ENCODE measurements at regions not wholly inside any gene's neighbourhood (a gene's known extent, or its start where the extent isn't known, plus 50 kb on each side); places are given as distances from the start of the nearest gene placed in this dataset.
"Not testable (repeated sequence)": the region's sequence is repeated elsewhere in the genome, so short reads cannot be mapped to it uniquely, and the experiment has no call there.

GRCh38 chr10:131555406-131555805 is 243.9 kb upstream of the TCERG1L start:
- DNase-seq (ENCODE audit: low read depth, low spot score), result no peak
- TF ChIP-seq, protein P1, sequence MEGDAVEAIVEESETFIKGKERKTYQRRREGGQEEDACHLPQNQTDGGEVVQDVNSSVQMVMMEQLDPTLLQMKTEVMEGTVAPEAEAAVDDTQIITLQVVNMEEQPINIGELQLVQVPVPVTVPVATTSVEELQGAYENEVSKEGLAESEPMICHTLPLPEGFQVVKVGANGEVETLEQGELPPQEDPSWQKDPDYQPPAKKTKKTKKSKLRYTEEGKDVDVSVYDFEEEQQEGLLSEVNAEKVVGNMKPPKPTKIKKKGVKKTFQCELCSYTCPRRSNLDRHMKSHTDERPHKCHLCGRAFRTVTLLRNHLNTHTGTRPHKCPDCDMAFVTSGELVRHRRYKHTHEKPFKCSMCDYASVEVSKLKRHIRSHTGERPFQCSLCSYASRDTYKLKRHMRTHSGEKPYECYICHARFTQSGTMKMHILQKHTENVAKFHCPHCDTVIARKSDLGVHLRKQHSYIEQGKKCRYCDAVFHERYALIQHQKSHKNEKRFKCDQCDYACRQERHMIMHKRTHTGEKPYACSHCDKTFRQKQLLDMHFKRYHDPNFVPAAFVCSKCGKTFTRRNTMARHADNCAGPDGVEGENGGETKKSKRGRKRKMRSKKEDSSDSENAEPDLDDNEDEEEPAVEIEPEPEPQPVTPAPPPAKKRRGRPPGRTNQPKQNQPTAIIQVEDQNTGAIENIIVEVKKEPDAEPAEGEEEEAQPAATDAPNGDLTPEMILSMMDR (IDR thresholded peaks at IDR 0.05; ENCODE audit: low read depth, low read length), result no peak
- ChIA-PET POLR2A (no interaction called here), CTCF (no interaction called here)
- no peak overlapping the region for H3K4me3 ChIP-seq (ENCODE audit: low read depth, low read length)
- no peaks in the 10 kb centered on the region for H3K27me3 ChIP-seq (ENCODE audit: control insufficient read depth, insufficient read depth, low read length)
- peaks cover 69% of the 10 kb centered on the region for H3K9me3 ChIP-seq (ENCODE audit: control insufficient read depth, insufficient read depth, low read length)
- H3K27ac ChIP-seq (ENCODE audit: low read depth, low read length), result no peak overlapping the region

DNA sequence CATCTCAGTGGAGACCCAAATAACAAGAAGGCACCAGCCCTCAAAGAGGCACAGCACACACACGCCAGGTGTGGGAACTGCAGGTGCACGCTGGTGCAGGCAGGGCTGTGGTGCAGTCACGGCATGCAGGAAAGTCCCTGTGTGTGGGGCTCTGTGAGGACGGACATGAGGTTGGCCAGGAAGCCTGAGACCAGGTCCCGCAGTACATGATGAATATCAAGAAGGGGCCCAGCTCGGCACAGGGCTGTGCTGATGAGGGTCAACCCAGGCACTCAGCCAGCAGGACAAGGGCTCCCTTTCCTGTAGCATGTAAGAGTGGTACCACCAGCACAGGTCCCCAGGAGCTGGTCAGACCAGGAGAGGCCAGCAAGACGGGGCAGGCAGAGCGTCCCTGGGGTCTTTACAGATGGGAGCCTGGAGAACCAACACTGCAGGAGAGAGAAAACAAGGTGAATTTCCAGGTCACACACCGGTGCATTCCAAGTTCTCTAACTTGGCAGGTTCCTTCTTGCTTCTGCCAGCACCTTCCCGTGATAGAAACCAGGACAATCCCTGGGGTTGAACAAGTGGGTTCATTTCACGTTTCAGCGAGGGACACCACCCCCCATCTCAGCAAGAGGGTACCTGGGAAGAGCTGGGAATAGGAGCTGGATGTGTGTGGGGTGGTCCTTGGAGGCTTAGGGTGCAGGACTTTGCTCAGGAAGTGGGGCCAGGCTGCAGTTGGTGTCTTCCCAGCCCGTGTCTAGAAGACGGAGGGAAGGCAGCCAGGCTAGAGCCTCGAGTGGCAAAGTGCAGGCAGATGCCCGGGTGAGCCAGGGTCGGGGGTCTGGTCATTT is 244.8 kb upstream of the TCERG1L start:
- H3K9me3 ChIP-seq (ENCODE audit: control insufficient read depth, insufficient read depth, low read length), result peaks cover 76% of the 10 kb centered on the region
- POLR2A ChIA-PET, result no interaction called here
- no peak overlapping the region for H3K4me3 ChIP-seq (ENCODE audit: low read depth, low read length)
- DNase-seq (ENCODE audit: low read depth, low spot score), result no peak
- CTCF ChIA-PET, result no interaction called here
- H3K27me3 ChIP-seq (ENCODE audit: control insufficient read depth, insufficient read depth, low read length), result no peaks in the 10 kb centered on the region
- TF ChIP-seq, protein P1 (IDR thresholded peaks at IDR 0.05; ENCODE audit: low read depth, low read length), result no peak
- H3K27ac ChIP-seq (ENCODE audit: low read depth, low read length), result no peak overlapping the region

DNA sequence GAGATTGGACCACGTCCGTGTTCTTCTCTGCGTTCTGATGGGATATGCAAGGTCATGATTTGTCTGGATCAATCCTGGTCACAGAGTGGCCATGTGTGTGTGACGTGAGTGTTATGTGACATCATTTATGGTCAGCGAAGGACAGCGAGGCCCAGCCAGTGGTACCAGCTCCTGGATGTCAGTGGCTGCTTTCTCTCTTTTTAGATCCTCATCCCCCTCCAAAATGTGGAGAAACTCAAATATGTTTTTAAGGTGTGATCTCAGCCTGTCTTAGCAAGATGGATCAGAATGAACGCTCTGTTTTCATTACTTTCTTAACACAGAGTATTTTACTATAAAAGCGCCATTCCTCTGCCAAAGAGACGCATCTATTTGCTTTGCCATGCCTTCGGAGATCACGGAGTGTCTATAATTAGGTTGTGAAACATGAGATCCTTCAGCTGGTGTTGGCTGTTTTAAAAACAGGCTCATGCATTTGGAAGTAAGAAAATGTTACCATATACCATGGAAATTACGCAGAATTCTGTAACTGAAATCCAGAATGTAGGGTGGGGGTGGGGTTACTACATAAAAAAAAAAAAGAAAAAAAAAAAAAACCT is 245.5 kb upstream of the TCERG1L start:
- H3K4me3 ChIP-seq (ENCODE audit: low read depth, low read length), result no peak overlapping the region
- H3K9me3 ChIP-seq (ENCODE audit: control insufficient read depth, insufficient read depth, low read length), result peaks cover 77% of the 10 kb centered on the region
- no peaks in the 10 kb centered on the region for H3K27me3 ChIP-seq (ENCODE audit: control insufficient read depth, insufficient read depth, low read length)
- ChIA-PET CTCF (no interaction called here), POLR2A (no interaction called here)
- DNase-seq (ENCODE audit: low read depth, low spot score), result no peak
- TF ChIP-seq, protein P1 (IDR thresholded peaks at IDR 0.05; ENCODE audit: low read depth, low read length), result no peak
- no peak overlapping the region for H3K27ac ChIP-seq (ENCODE audit: low read depth, low read length)

DNA sequence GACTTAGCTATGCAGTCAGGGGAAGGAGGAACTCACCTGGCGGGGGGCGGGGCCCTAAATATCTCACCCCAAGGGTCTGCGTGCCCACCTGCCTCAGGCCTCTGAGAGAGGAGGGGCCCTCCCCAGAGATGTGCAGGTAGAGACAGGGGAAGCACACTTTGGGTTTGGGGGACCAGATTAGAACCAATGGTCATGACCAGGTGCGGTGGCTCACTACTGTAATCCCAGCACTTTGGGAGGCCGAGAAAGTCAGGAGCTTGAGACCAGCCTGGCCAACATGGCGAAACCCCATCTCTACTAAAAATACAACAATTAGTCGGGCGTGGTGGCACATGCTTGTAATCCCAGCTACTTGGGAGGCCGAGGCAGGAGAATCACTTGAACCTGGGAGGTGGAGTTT is 246.4 kb upstream of the TCERG1L start:
- H3K9me3 ChIP-seq (ENCODE audit: control insufficient read depth, insufficient read depth, low read length), result peaks cover 73% of the 10 kb centered on the region
- H3K4me3 ChIP-seq (ENCODE audit: low read depth, low read length); H3K27me3 ChIP-seq (ENCODE audit: control insufficient read depth, insufficient read depth, low read length); POLR2A ChIA-PET; H3K27ac ChIP-seq (ENCODE audit: low read depth, low read length); CTCF ChIA-PET; DNase-seq (ENCODE audit: low read depth, low spot score): not testable (repeated sequence)

- POLR2A ChIA-PET, result no interaction called here
These were observed 248.0 kb upstream of the TCERG1L start for GRCh38 chr10:131559450-131559911.

More at GRCh38 chr10:131559450-131559911, 248.0 kb upstream of the TCERG1L start:
- TF ChIP-seq, protein P1 (IDR thresholded peaks at IDR 0.05; ENCODE audit: low read depth, low read length), result no peak
- no peak for DNase-seq (ENCODE audit: low read depth, low spot score)
- no peak overlapping the region for H3K27ac ChIP-seq (ENCODE audit: low read depth, low read length)
- peaks cover 78% of the 10 kb centered on the region for H3K9me3 ChIP-seq (ENCODE audit: control insufficient read depth, insufficient read depth, low read length)
- CTCF ChIA-PET, result no interaction called here
- no peaks in the 10 kb centered on the region for H3K27me3 ChIP-seq (ENCODE audit: control insufficient read depth, insufficient read depth, low read length)
- H3K4me3 ChIP-seq (ENCODE audit: low read depth, low read length), result no peak overlapping the region
